Thyroid gland (tissue), 4 donors: ENCODE measurements at regions not wholly inside any gene's neighbourhood (a gene's known extent, or its start where the extent isn't known, plus 50 kb on each side); places are given as distances from the start of the nearest gene placed in this dataset.

Experiments
- POLR2A ChIP-seq, 2 donors: fragments of 450-650 bp; IDR thresholded peaks; one replicate each; pipeline ENCODE4 v1.6.1; 2017; ENCODE audit warnings: antibody characterized with exemption in 2 of 2, mild to moderate bottlenecking in 2 of 2, moderate library complexity in 1 of 2
- TF ChIP-seq, protein P1 (sequence below), 6 experiments: fragments of 200-600 bp in 3 of 6; fragments of 450-650 bp in 3 of 6; sonication (generic) in 3 of 6; IDR thresholded peaks; one replicate each; pipeline ENCODE4 v1.5.1; 2016 to 2019; ENCODE audit warnings: antibody characterized with exemption in 6 of 6, mild to moderate bottlenecking in 2 of 6, inconsistent platforms in 1 of 6, moderate library complexity in 1 of 6

- TF ChIP-seq, protein P1, sequence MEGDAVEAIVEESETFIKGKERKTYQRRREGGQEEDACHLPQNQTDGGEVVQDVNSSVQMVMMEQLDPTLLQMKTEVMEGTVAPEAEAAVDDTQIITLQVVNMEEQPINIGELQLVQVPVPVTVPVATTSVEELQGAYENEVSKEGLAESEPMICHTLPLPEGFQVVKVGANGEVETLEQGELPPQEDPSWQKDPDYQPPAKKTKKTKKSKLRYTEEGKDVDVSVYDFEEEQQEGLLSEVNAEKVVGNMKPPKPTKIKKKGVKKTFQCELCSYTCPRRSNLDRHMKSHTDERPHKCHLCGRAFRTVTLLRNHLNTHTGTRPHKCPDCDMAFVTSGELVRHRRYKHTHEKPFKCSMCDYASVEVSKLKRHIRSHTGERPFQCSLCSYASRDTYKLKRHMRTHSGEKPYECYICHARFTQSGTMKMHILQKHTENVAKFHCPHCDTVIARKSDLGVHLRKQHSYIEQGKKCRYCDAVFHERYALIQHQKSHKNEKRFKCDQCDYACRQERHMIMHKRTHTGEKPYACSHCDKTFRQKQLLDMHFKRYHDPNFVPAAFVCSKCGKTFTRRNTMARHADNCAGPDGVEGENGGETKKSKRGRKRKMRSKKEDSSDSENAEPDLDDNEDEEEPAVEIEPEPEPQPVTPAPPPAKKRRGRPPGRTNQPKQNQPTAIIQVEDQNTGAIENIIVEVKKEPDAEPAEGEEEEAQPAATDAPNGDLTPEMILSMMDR (IDR thresholded peaks at IDR 0.05): no peak
- no peak for TF ChIP-seq POLR2A (IDR thresholded peaks at IDR 0.05)
Measured at GRCh38 chr10:63896992-63897391, 375.8 kb downstream of the REEP3 start.
